HEK293T (cell line): ENCODE measurements at regions not wholly inside any gene's neighbourhood (a gene's known extent, or its start where the extent isn't known, plus 50 kb on each side); places are given as distances from the start of the nearest gene placed in this dataset.

Experiments
- BHLHE40 ChIP-seq: fragments of 450-650 bp; IDR thresholded peaks from 2 replicates; pipeline ENCODE4 v1.6.1; 2016; ENCODE audit warnings: mild to moderate bottlenecking, moderate library complexity, borderline replicate concordance
- CTBP1 ChIP-seq: fragments of 450-650 bp; IDR thresholded peaks from 2 replicates; pipeline ENCODE4 v1.6.1; 2016; ENCODE audit warnings: borderline replicate concordance
- ELF4 ChIP-seq: fragments of 450-650 bp; IDR thresholded peaks from 2 replicates; pipeline ENCODE4 v1.6.1; 2017; ENCODE audit warnings: antibody characterized with exemption
- FOXA1 ChIP-seq: fragments of 450-650 bp; IDR thresholded peaks from 2 replicates; pipeline ENCODE4 v1.6.1; 2016; ENCODE audit warnings: mild to moderate bottlenecking
- FOXK2 ChIP-seq: fragments of 450-650 bp; IDR thresholded peaks from 2 replicates; pipeline ENCODE4 v1.6.1; 2016; ENCODE audit warnings: mild to moderate bottlenecking
- FOXM1 ChIP-seq: fragments of 450-650 bp; IDR thresholded peaks from 2 replicates; pipeline ENCODE4 v1.6.1; 2017; ENCODE audit warnings: mild to moderate bottlenecking, borderline replicate concordance
- L3MBTL2 ChIP-seq: fragments of 450-650 bp; conservative IDR thresholded peaks from 2 replicates; pipeline ENCODE4 v1.6.1; 2016; ENCODE audit warnings: mild to moderate bottlenecking
- NFRKB ChIP-seq: fragments of 450-650 bp; IDR thresholded peaks from 2 replicates; pipeline ENCODE4 v1.6.1; 2016; ENCODE audit warnings: mild to moderate bottlenecking, moderate library complexity
- SP1 ChIP-seq: fragments of 450-650 bp; IDR thresholded peaks from 2 replicates; pipeline ENCODE4 v1.6.1; 2017
- SUZ12 ChIP-seq: fragments of 450-650 bp; IDR thresholded peaks from 2 replicates; pipeline ENCODE4 v1.6.1; 2016; ENCODE audit warnings: mild to moderate bottlenecking
- ZNF384 ChIP-seq: fragments of 450-650 bp; IDR thresholded peaks from 2 replicates; pipeline ENCODE4 v1.6.1; 2016
- TF ChIP-seq, protein P1 (sequence below): fragments of 450-650 bp; IDR thresholded peaks from 2 replicates; pipeline ENCODE4 v1.6.1; 2016

DNA sequence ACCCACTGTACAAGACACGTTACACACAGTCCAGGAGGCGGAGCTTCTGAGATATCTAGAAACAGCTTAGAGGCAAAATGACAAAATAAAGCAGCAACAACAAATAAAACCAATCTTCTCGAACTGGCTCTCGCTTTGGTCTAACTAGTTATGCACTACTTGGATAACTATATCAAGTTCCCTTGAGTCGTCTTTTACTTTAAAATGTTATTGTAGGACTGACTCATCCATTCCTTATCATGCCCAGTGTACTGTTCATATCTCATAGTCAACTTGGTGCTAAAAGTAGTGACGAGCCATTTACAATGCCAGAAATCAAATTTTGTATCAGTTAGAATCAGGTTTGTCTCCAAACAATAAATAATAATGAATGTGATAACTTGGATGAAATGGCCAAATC lies 102.5 kb upstream of the SLC35G4 start:
- TF ChIP-seq SP1 (no peak), ELF4 (no peak), FOXA1 (no peak), NFRKB (no peak), SUZ12 (no peak), BHLHE40 (no peak), CTBP1 (no peak), FOXK2 (no peak), L3MBTL2 (no peak), FOXM1 (no peak), ZNF384 (no peak)
- TF ChIP-seq, protein P1, sequence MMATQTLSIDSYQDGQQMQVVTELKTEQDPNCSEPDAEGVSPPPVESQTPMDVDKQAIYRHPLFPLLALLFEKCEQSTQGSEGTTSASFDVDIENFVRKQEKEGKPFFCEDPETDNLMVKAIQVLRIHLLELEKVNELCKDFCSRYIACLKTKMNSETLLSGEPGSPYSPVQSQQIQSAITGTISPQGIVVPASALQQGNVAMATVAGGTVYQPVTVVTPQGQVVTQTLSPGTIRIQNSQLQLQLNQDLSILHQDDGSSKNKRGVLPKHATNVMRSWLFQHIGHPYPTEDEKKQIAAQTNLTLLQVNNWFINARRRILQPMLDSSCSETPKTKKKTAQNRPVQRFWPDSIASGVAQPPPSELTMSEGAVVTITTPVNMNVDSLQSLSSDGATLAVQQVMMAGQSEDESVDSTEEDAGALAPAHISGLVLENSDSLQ = no peak
